22Rv1 (cell line): ENCODE measurements at regions not wholly inside any gene's neighbourhood (a gene's known extent, or its start where the extent isn't known, plus 50 kb on each side); places are given as distances from the start of the nearest gene placed in this dataset.

Experiments used
- CTCF ChIP-seq: fragments of 450-650 bp; IDR thresholded peaks from 2 replicates; pipeline ENCODE4 v1.5.1; 2017; ENCODE audit warnings: mild to moderate bottlenecking
- ZFX ChIP-seq: fragments of 450-650 bp; IDR thresholded peaks from 2 replicates; pipeline ENCODE4 v1.6.1; 2017; ENCODE audit warnings: antibody characterized with exemption, borderline replicate concordance

- TF ChIP-seq CTCF (no peak), ZFX (no peak)
Observed at GRCh38 chr1:199160521-199161318, 521.9 kb downstream of the PTPRC start.
